ENCODE measurements at regions not wholly inside any gene's neighbourhood (a gene's known extent, or its start where the extent isn't known, plus 50 kb on each side); places are given as distances from the start of the nearest gene placed in this dataset.

DNA sequence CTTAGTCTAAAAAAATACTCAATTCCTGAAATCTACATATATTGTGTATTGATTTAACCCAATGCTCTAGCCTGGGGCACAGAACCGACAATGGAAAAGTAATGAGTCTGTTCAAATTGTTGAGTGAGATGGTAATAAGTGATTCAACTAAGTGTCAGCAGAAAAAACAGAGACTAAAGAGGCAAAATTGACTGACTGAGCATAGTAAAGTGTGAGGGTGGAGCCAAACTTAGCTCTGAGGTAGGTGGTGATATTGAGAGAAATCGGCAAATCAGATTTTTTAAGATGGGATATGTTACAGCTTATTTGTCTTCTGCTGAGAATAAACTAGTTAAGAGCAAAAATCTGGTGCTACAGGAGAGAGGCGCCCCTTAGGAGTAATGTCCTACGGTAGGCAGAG is 764.0 kb upstream of the LRRN3 start:
- DNase-seq: no peak

DNA sequence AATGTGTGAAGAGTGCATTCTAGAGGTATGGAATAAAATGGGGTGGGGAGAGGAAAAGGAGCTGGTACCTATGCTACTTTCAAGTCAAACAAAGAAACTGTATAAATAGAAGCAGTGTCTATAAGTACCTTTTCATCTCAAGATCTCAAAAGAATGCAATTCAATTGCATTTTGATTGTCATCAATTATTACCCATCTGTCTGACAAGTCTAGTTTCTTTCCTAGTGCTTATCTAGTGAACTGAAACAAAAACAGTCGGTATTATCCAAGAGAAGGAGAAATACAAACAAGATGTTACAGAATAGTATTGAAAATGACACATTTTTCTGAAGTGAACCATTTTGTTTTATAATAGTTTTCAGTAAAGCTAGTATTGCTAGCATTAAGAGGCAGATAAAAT is 754.5 kb upstream of the LRRN3 start:
- DNase-seq: no peak

DNA sequence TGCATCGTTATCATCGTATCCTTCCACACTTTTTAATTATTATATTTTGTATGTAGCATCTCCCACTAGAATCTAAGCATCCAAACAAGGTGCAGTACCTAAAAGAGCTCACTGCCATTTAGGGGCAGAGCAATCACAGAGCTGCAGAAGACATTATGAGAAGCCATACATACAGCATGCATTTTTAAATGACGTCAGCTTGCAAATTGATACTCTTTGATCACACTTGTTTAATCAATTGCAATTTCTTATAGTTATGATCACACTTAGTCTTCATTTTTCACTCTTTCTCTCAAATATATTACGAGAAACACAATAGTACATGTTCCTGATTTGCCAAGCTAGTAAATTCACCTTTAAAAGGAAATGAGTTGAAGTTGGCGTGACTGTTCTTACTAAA is 753.3 kb upstream of the LRRN3 start:
- DNase-seq: no peak

DNA sequence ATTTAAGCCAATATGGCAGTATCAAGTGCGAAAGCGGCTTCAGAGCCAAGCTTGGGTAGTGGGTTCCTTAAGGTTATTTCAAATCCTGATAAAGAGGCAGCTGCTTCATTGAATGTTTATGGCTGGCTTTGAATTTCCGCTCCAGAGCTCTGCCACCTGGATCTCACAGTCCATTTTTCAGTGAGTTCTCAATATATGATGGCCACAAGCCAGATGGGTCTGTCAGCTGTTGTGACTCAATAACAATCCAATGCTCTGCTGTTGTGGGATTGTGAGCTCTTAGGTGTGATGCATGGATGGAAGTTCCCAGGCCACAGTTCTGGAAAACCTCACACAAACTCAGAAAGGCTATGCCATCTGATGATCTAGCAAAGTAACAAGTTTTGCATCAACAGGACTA is 743.8 kb upstream of the LRRN3 start:
- no peak for DNase-seq

DNA sequence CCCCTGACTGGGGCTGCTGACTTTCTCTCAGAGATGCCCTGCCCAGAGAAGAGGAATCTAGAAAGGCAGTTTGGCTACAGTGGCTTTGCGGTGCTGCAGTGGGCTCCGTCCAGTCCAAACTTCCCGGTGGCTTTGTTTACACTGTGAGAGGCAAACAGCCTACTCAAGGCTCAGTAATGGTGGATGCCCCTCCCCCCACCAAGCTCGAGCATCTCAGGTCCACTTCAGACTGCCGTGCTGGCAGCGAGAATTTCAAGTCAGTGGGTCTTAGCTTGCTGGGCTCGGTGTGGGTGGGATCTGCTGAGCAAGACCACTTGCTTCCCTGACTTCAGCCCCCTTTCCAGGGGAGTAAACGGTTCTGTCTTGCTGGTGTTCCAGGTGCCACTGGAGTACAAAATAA is 734.5 kb upstream of the LRRN3 start:
- no peak for DNase-seq

DNA sequence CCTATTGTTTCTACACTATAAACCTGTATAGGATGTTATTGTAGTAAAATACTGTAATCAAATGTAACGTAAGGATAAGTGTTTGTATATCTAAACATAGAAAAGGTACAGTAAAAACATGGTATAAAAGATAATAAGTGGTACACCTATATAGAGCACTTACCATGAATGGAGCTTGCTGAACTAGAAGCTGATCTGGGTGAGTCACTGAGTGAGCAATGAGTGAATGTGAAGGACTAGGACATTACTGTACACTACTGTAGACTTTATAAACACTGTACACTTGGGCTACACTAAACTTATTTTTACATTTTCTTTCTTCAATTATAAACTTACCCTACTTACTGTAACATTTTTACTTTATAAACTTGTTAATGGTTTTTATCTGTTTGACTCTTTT is 732.9 kb upstream of the LRRN3 start:
- DNase-seq: no peak

DNA sequence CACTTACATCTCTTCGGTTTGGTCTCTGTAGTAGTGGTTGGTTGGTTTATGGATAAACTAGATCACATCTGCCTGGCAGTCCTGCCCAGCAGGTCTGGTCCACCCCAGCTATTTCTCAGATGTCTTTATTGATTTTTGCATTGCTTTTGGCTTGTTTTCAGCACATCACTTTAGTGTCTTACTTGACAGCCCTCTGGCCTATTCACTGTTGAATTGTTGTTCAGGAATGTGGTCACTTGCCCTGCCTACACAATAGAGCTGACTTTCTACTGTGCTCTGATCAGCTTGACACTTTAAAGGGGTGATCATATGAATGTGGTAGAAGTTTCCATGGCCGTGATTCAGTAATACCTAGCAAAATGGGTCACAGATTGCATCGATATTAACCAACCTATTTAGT is 719.2 kb upstream of the LRRN3 start:
- DNase-seq: no peak

DNA sequence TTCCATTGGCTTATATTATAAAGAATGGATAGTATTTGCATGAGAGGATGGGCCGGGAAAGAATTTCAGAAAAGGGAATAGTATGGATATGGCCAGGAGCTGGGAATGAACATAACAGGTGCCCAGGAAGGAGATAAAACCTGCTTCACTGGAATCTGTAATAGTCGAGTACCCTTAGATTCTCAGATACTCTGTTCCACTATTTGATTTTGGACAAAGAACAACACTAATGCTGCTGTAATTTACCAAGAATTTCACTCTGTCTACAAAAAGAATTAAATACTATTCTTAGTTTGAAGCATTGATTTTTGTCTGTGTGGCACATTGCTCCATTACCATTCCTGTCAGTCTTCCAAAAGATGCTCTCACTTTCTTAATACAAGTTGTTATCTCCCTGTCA is 718.2 kb upstream of the LRRN3 start:
- no peak for DNase-seq

DNA sequence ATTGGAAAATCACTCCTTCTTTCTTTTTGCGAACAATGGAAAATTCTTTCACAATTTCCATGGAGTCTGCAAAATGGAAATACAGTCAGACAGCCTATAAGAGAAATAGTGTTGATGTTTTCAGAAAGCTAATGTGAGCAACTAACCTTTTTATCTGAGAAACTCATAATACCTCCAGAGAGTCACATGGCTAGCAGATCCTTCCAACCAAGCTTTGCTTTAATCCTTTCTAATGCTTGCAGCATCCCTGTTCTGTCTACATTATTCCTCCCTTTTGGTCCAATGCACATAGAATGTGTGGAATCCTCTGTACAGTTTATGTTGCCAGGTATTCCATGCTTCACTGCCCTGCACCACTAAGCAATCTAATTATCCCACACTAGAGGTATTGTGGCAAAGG is 717.5 kb upstream of the LRRN3 start:
- no peak for DNase-seq

DNA sequence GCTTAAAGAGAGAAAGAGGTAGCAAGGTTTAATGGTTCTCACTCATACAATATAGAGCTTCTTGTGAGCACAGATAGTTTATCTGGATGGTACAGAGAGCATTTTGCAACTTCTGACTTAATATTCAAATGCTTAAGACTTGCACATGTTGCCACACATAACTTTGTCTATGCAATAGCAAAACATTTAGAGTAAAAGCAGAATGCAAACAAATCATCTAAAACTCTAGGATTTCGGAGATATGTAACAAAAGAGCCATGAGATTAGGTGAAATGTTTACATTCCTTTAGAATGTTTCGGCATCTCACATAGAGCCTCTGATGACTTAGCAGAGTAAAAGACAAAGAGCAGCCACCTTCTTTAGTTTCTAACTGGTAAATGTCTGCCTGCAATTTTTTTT is 717.1 kb upstream of the LRRN3 start:
- DNase-seq: no peak

DNA sequence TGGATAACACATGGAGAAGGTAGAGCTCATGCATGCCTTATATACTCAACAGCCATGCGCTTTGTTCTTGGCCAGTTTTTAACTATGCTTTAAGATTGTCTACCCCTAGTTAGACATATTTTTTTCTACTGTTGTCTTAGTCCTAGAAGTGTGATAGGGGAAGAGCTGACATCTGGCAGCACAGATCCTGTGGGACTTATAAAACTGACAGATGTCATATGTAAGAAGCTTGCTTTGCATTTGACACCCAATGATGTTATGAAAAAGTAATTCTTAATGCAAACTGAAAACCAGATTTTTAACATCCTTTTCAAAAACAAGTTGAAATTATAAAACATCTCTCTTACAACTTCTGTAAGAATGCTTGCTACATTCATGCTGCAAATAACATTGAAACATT is 715.9 kb upstream of the LRRN3 start:
- DNase-seq: no peak

DNA sequence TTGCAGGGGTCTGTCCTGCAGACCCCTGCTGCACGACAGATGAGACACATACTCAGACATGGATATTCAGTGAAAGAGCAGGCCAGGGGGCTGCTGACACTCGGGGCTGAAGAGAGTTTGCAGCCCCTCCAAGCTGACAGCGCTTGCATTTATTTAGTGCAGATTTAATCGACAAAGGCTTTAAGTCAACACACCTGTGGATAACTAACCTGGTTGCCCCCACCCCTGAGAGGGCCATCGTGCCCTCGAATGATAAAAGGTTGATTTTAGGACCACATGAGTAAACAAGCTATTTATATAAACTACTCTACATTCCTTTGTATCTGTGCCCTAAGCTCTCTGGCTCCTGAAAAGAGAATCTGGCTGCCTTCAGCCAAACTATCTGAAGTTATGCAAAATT is 708.2 kb upstream of the LRRN3 start:
- no peak for DNase-seq

DNA sequence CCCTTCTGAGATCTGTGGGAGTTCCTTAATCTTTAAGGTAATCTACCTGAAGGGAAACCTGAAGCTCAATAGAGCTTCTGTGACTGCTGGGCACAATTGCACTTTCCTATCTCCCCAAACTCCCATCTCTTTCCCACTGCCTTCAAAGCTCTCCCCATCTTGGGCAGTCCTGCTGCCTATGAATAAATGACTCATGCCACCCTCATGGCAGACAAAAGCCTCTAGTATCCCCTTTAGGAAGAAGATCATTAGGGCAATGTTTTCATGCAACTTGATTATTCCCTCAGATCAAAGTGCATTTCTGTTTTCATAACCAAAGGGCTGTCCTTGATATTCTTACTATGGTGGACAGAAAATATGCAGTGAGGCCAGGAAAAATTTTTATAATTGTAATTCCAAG is 704.9 kb upstream of the LRRN3 start:
- DNase-seq: no peak

DNA sequence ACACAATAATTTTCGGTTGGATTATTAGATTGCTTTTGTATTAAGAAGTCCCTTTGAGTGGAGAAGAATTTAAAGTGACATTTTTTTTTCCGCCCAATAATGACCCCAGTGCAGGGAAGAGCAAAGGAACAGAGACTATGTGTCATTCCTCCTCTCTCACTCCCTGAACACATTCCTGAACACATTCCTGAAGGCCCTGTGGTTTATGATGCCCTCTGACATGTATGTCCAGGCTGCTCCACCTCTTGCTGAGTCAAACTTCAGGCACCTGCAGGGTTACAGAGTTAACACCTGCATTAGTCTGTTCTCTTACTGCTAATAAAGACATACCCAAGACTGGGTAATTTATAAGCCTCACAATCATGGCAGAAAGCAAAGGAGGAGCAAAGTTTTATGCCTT is 704.0 kb upstream of the LRRN3 start:
- DNase-seq: no peak

DNA sequence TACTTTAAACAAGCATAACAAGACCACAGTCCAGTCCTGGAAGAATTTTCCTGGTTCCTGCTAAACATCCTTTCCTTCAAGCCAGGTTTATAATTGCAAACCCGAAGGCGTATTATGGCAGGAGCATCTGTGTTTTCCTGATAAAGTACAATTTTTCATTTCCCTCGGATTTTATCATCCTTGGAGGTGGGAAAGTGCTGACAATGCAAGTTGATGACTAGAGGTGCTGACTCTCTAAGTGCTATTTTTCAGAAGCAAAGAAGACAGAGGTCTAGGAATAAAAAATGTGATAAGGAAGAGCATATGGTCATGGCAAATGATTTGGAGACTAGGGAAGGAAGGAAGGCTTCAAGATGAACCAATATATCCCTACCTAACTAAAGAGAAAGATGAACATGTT is 703.2 kb upstream of the LRRN3 start:
- DNase-seq: no peak

DNA sequence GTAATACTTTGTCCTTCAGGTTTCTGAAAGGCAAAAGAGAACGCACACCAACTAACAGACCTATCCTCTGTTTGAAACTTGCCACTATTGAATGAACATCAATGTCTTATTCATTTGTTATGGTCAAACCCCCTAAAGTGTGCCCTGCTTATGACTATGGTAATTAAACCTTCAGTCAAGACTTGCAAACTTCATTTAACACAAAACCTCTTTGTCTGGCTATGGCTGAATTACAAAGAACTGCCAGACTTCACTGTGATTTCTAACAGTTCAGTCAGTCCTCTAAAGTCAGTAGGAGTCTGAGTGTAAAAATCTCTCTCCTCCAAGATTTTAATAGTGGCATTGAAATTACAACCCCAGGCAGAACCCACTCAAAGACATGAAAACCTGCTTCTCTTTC is 702.5 kb upstream of the LRRN3 start:
- no peak for DNase-seq

DNA sequence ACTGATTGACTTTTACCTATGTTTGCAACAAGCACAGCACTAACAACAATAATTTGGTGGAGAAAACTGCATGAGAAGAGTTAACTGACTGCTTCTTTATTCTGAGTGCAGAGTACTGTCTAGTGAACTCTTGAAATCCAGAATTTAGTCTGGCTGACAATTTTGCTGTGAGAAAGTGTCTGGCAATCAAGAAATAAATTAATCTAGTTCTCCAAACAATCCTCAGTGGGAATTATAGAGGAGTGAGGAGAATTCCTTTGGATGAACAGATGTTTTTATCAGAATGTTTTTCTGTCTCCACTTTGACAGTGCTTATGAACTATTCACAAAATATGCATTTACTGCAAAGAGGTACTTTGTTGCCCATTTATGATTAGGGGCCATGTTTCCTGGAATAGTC is 694.9 kb upstream of the LRRN3 start:
- DNase-seq: no peak

DNA sequence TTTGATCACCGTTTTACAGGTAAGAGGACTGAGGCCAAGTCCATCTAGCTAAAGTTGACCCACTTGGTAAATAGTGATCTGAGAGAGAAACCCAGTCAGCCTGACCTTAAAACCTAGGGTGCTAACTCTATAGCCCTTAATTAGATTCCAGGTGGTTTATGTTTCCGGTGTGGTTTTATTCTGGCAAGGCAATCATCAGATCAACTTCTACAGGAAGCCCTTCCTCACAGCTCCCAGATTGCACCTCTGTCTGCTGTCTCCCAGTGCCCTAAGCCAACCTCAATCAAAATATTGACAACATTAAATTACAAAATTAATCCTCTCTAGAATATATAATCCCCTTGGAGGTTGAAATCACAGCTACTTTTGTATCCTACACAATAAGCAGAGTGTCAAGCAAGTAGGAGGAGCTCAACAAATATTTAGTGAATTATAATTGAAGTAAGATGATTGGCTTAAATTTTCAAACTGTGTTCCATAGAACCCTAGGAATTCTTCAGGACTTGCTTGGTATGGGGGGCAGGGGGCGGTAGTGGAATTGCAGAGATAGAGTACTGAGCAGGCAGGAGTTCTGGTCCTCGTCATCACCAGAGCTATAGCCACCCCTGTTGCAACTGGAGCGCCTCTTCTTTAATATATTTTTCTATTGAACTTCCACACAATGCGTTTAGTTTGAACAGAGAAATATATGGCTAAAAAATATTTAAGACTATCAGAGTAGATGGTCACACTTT is 692.8 kb upstream of the LRRN3 start:
- DNase-seq: no peak

DNA sequence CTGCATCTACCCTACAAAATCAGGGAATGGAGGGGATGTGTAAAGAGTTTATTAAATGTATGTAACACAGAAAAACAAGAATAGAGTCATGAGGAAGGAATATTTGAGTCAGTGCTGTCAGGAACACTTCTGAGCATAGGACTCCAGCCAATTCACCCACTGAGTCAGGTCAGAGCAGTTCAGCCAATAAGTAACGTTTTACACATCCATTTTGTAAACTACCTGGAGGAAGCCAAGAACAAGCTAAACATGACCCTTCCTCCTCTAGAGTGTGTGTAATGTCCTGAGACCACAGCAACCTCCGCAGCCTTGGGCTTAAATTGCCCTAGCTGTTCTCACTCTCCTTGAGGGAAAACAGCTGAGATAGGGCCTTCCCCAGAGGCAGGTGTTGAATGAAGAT is 691.5 kb upstream of the LRRN3 start:
- DNase-seq: no peak

DNA sequence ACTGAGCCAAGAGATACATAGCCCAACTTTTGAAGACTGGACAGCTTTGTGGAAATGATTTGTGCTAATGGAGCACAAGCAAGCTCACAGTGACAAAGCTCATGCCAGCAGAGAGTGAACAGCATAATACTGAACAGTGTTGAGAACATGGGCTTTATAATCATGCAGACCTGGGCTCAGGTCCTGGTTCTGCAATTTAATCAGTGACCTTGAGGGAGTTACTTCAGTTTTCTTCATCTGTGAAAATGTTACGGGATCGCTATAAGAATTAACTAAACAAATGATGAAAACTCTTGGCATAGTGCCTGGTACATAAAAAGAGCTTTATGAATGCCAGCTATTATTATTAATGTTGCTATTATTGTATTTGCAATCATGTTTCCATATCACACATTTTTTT is 690.5 kb upstream of the LRRN3 start:
- no peak for DNase-seq

DNA sequence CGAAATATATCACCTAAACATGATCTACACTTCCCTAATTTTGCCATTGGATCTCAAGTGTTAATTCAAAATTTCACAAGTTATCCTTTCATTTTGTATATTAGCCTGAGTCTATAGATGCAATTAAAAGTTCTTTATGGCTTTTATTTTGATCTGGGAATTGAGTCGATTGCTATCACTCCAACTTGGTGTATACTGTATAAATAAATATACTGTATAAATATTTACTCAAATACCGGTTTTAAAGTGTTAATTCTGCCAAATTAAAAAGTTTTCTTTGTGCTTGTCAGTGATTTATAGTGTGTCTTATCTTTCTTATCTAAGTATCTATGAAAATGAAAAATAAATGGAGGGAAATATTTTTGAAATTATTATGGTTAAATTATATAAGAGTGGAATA is 683.7 kb upstream of the LRRN3 start:
- no peak for DNase-seq

DNA sequence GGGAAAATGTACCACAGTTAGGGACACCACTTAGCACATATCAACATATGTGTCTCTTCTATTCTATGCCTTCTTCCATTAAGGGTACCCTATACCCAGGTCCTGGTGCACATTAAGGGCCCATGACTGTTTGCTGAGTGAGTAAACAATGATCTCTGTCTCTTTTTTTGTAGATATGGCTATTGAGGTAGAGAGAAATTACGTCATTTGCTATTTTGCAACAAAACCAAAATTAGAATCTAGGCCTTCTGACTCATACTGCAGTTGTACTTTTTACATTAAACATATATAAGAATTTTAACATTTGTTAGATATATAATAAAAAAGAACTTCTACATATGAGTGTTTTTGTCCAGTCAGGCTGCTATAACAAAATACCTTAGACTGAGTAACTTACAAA is 683.2 kb upstream of the LRRN3 start:
- DNase-seq: no peak

DNA sequence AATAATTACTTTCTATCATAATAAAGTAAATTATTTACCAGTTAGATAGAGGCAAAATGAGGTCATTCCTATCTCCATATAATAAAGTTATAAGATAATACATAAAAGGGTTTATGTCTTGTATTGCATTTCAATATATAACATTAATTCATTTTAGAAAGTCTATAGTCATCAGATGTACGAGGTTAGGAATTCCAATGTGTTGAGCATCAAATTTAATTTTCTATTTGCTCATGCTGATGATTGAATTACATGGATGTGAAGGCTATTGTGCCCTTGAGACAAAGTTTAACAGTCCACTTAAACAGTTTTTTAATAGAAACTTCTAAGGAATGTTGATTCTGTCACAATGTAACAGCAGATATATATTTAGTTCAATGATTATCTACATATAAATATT is 678.3 kb upstream of the LRRN3 start:
- no peak for DNase-seq

DNA sequence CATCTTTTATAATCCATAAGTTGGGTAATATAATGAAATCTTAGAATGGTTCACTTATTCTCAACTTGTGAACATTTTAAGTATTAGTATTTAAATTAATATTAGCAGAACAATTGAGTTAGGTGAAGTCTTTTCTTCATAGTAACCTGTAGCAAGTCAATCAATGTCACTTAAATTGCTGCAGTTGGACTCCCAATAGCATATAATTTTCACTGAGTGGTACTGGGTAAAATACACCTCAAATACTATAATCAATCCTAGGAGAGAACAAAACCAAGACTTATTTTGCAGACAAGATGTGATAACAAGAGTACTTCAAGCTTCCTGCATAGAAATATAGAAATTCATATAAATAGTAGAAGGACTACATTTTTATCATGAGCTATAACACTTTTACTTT is 677.9 kb upstream of the LRRN3 start:
- DNase-seq: no peak

DNA sequence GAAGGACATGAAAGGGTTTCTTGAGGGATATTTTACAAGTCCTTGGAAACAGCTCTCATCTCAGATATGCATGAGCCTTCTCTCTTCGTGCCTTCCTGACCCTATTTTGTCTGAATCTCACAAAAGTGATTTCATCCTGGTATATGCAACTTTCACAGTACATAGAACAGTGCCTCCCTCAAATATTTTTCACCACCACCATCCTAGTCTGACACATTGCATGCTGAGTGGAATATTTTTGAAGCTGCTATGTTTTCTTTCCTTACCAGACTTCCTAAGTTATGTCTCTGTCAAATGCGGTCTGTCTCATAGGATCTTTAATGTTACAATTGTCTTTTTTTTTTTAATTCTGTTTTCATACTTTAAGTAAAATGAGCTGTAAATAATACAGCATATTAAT is 673.3 kb upstream of the LRRN3 start:
- DNase-seq: no peak
